ENCODE measurements at regions not wholly inside any gene's neighbourhood (a gene's known extent, or its start where the extent isn't known, plus 50 kb on each side); places are given as distances from the start of the nearest gene placed in this dataset.

DNA sequence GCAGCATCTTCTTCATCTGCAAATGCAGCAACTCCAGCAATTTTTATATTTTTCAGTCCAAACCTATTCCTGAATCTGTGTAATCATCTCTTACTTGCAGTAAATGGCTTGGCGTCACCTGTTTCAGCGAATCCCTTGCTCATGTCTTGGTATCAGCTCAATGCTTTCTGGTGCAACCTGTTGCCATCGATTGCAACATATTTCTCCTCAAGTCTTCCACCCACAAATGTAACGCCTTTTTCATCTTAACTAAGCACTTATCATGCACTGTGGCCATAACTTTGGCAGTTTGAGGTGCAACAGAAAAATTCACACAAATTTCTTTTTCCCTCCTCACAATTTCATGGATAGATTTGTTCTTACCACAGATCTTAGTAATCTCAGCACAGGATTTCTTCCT is 168.3 kb downstream of the HERPUD2 start:
- TF ChIP-seq, protein P1, sequence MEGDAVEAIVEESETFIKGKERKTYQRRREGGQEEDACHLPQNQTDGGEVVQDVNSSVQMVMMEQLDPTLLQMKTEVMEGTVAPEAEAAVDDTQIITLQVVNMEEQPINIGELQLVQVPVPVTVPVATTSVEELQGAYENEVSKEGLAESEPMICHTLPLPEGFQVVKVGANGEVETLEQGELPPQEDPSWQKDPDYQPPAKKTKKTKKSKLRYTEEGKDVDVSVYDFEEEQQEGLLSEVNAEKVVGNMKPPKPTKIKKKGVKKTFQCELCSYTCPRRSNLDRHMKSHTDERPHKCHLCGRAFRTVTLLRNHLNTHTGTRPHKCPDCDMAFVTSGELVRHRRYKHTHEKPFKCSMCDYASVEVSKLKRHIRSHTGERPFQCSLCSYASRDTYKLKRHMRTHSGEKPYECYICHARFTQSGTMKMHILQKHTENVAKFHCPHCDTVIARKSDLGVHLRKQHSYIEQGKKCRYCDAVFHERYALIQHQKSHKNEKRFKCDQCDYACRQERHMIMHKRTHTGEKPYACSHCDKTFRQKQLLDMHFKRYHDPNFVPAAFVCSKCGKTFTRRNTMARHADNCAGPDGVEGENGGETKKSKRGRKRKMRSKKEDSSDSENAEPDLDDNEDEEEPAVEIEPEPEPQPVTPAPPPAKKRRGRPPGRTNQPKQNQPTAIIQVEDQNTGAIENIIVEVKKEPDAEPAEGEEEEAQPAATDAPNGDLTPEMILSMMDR (IDR thresholded peaks at IDR 0.05; ENCODE audit: insufficient read depth in 1 of 2, low read depth in 1 of 2, low read length in 1 of 2, severe bottlenecking in 1 of 2, unreplicated experiment in 1 of 2), result no peak
- Histone ChIP-seq H3K9me3 (no peaks in the 10 kb centered on the region), H3K27me3 (replicated peaks; ENCODE audit: control insufficient read depth, insufficient read depth, low read length) (no peaks in the 10 kb centered on the region; the same call in 1 of the 2 replicates), H3K36me3 (ENCODE audit: control insufficient read depth, insufficient read depth, low read length) (no peaks in the 10 kb centered on the region), H3K4me1 (no peaks in the 10 kb centered on the region), H3K4me3 (ENCODE audit: low read depth, low read length) (no peak overlapping the region)
- ChIA-PET CTCF (interaction anchor here (0.5 kb wide), 1 partner anchor 92 kb away, joined by 3 read pairs; no protein-coding TSS in a partner anchor), POLR2A (no interaction called here)
- no TSS peak for BruUV-seq (replicated peaks)
- Mint-ChIP-seq H3K27me3 (ENCODE audit: insufficient read depth, unreplicated experiment) (peaks cover 22% of the 10 kb centered on the region), H3K4me3 (ENCODE audit: unreplicated experiment) (no peak overlapping the region), H3K27ac (ENCODE audit: unreplicated experiment) (no peak overlapping the region), H3K36me3 (ENCODE audit: insufficient read depth, unreplicated experiment) (no peaks in the 10 kb centered on the region), H3K4me1 (ENCODE audit: low read depth, unreplicated experiment) (no peaks in the 10 kb centered on the region), H3K9me3 (ENCODE audit: unreplicated experiment) (no peaks in the 10 kb centered on the region)
- no peak for DNase-seq
- intact Hi-C loops (cut with micrococcal nuclease; ENCODE audit: unreplicated experiment), result no loop called here

DNA sequence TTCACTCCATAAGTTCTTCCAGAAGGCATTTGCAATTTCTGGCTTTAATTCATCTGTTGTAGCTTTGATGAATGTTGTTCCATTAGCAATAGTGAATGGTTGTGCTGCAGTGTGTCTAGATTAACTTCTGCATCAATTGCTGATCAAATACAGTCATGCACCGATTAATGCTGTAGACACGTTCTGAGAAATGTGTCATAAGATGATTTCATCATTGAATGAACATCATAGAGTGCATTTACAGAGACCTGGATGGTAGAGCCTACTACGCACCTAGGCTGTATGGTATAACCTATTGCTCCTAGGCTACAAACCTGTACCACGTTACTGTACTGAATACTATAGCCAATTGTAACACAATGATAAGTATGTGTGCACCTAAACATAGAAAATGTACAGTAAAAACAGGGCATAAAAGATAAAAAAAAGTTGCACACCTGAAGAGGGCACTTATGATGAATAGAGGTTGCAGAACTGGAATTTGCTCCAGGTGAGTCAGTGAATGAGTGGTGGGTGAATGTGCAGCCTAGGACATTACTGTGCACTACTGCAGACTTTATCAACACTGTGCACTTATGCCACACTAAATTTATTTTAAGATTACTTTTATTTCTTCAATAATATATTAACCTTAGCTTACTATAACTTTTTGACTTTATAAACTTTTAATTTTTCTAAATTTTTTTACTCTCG is 170.7 kb downstream of the HERPUD2 start:
- Histone ChIP-seq H3K4me1 (no peaks in the 10 kb centered on the region), H3K4me3 (ENCODE audit: low read depth, low read length) (no peak overlapping the region), H3K27me3 (replicated peaks; ENCODE audit: control insufficient read depth, insufficient read depth, low read length) (no peaks in the 10 kb centered on the region), H3K36me3 (ENCODE audit: control insufficient read depth, insufficient read depth, low read length) (no peaks in the 10 kb centered on the region), H3K9me3 (no peaks in the 10 kb centered on the region)
- ChIA-PET CTCF (no interaction called here), POLR2A (no interaction called here)
- Mint-ChIP-seq H3K27me3 (ENCODE audit: insufficient read depth, unreplicated experiment) (peaks cover 22% of the 10 kb centered on the region), H3K36me3 (ENCODE audit: insufficient read depth, unreplicated experiment) (no peaks in the 10 kb centered on the region), H3K4me3 (ENCODE audit: unreplicated experiment) (no peak overlapping the region), H3K9me3 (ENCODE audit: unreplicated experiment) (no peaks in the 10 kb centered on the region), H3K27ac (ENCODE audit: unreplicated experiment) (no peak overlapping the region), H3K4me1 (ENCODE audit: low read depth, unreplicated experiment) (no peaks in the 10 kb centered on the region)
- TF ChIP-seq, protein P1 (IDR thresholded peaks at IDR 0.05; ENCODE audit: insufficient read depth in 1 of 2, low read depth in 1 of 2, low read length in 1 of 2, severe bottlenecking in 1 of 2, unreplicated experiment in 1 of 2), result no peak
- no peak for DNase-seq
- intact Hi-C loops (cut with micrococcal nuclease; ENCODE audit: unreplicated experiment), result no loop called here
- BruUV-seq (replicated peaks), result no TSS peak

DNA sequence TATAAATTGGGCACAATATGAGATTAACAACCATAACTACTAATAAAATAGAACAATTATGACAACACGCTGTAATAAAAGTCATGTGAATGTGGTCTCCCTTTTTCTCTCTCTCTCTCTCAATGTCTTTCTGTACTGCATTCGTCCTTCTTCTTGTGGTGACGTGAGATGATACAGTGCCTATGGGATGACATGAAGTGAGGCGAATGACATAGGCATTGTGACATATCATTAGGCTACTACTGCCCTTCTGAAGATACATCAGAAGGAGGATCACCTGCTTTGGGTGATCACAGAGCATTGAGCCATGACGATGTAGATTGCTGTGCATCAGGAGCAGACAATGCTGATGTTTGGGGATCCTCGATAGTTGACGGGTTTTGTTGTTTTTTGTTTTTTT is 171.6 kb downstream of the HERPUD2 start:
- CTCF ChIA-PET, result no interaction called here
- Mint-ChIP-seq H3K9me3 (ENCODE audit: unreplicated experiment) (no peaks in the 10 kb centered on the region), H3K4me1 (ENCODE audit: low read depth, unreplicated experiment) (no peaks in the 10 kb centered on the region), H3K36me3 (ENCODE audit: insufficient read depth, unreplicated experiment) (no peaks in the 10 kb centered on the region), H3K4me3 (ENCODE audit: unreplicated experiment) (no peak overlapping the region), H3K27me3 (ENCODE audit: insufficient read depth, unreplicated experiment) (peaks cover 25% of the 10 kb centered on the region), H3K27ac (ENCODE audit: unreplicated experiment) (no peak overlapping the region)
- DNase-seq, result no peak
- Histone ChIP-seq H3K4me3 (ENCODE audit: low read depth, low read length) (no peak overlapping the region), H3K36me3 (ENCODE audit: control insufficient read depth, insufficient read depth, low read length) (no peaks in the 10 kb centered on the region), H3K4me1 (no peaks in the 10 kb centered on the region), H3K27me3 (replicated peaks; ENCODE audit: control insufficient read depth, insufficient read depth, low read length) (no peaks in the 10 kb centered on the region), H3K9me3 (no peaks in the 10 kb centered on the region)
- no TSS peak for BruUV-seq (replicated peaks)
- POLR2A ChIA-PET, result no interaction called here
- intact Hi-C loops (cut with micrococcal nuclease; ENCODE audit: unreplicated experiment), result no loop called here
- TF ChIP-seq, protein P1 (IDR thresholded peaks at IDR 0.05; ENCODE audit: insufficient read depth in 1 of 2, low read depth in 1 of 2, low read length in 1 of 2, severe bottlenecking in 1 of 2, unreplicated experiment in 1 of 2), result no peak
